GM12872 (cell line): ENCODE measurements at regions not wholly inside any gene's neighbourhood (a gene's known extent, or its start where the extent isn't known, plus 50 kb on each side); places are given as distances from the start of the nearest gene placed in this dataset.

Experiments
- TF ChIP-seq, protein P1 (sequence below): IDR thresholded peaks from 3 replicates; pipeline ENCODE4 v1.5.1; 2011; ENCODE audit warnings: low read depth, mild to moderate bottlenecking, low read length, moderate library complexity; ENCODE audit not compliant: insufficient read depth

- TF ChIP-seq, protein P1, sequence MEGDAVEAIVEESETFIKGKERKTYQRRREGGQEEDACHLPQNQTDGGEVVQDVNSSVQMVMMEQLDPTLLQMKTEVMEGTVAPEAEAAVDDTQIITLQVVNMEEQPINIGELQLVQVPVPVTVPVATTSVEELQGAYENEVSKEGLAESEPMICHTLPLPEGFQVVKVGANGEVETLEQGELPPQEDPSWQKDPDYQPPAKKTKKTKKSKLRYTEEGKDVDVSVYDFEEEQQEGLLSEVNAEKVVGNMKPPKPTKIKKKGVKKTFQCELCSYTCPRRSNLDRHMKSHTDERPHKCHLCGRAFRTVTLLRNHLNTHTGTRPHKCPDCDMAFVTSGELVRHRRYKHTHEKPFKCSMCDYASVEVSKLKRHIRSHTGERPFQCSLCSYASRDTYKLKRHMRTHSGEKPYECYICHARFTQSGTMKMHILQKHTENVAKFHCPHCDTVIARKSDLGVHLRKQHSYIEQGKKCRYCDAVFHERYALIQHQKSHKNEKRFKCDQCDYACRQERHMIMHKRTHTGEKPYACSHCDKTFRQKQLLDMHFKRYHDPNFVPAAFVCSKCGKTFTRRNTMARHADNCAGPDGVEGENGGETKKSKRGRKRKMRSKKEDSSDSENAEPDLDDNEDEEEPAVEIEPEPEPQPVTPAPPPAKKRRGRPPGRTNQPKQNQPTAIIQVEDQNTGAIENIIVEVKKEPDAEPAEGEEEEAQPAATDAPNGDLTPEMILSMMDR: no peak
These were observed 71.1 kb upstream of the PMEPA1 start for GRCh38 chr20:57780906-57781305.

GRCh38 chr20:57780398-57780797, 70.6 kb upstream of the PMEPA1 start:
- TF ChIP-seq, protein P1: no peak

DNA sequence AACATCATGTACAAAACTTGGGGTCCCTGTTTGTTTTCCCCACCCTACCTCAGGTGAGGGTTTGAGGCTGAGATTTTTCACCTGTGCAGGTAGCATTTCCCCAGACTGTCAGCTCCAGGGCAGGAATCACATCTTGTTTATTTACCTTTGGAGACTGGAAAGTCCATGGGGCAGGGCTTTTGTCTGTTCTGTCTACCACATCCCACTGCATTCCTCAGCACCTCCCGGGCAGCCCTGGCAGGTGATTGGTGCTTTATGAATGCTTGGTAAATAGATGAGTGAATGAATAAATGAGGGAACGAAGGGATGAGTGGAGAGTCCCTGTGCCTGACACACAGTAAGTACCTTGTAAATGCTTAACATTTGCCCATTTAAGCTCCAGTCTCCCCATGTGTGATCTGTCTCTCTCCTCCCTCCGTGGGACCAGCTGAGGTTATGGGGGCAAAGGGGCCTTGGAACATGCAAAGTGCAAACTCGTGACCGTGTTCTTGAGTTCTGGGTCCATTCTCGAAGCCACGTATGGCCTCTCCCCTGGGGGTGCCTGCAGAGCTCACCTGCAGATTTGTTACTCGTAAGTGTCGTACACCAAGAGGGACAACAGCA, 69.7 kb upstream of the PMEPA1 start:
- TF ChIP-seq, protein P1: no peak

- TF ChIP-seq, protein P1: no peak
These were observed 68.1 kb upstream of the PMEPA1 start for GRCh38 chr20:57777911-57778310.

GRCh38 chr20:57774951-57775350, 65.1 kb upstream of the PMEPA1 start:
- TF ChIP-seq, protein P1: no peak

DNA sequence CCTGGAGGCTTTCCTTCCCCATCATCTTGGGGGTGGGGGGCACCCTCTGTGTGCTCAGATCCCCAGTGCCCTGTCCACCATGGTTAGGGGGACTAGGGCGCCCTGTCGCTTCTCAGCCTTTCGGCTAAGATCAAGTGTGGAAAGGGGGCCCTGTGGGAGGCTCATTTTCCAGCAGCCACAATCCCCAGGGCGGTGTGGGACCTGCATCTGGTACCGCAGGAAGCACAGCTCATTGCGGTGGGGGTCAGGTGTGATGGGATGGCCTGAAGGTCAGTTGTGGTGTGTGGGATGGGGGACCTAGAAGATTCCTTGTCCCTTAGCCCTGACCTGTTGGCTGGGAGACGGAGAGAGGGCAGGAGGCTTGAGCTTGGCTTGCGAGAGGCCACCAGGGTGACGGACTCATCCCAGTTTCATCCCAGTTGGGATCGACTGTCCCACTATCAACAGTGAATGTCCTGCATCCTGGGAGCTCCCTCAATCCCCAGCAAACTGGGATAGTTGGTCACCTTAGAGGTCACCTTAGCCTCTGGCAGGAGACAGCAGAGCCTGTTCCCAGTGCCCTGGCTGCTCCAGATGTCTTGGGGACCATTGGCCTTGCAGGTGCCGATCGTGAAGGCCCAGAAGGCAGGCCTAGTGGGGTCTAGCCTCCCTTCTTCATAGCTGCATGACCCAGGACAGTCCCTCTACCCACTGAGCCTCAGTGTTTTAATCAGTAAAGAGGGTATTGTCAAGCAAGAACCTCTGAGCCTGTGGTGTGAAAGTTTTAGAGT, 64.5 kb upstream of the PMEPA1 start:
- TF ChIP-seq, protein P1: no peak

DNA sequence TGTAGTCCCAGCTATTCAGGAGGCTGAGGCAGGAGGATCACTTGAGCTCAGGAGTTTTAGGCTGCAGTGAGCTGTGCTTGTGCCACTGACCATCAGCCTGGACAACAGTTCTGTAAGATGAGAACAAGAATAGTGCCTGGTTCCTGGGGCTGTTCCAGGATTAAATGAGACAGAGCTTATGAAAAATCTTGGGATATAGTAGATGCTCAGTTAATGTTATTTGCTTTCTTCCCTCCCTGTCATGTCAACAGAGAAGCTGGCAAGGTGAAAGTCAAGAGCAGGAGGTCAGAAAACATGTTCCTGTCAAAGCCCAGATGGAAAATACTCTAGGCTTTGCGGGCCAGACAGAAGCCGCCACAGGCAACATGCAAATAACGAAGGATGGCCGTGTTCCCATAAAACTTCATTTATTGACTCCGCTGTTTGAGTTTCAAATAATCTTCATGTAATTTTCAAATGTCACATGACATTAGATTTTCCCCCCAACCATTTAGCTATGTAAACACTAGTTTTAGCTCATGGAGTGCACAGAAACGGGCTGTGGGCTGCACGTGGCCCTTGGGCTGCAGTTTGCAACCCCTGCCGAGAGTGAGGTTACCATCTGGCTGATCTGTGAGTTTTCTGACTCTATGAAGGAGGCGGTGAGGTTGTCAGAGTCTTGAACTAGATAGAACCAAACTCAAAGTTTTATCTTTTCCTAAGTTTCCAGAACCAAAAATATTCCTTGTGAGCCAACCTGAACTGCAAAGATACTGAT, 63.4 kb upstream of the PMEPA1 start:
- TF ChIP-seq, protein P1: no peak
